ENCODE measurements at regions not wholly inside any gene's neighbourhood (a gene's known extent, or its start where the extent isn't known, plus 50 kb on each side); places are given as distances from the start of the nearest gene placed in this dataset.

DNA sequence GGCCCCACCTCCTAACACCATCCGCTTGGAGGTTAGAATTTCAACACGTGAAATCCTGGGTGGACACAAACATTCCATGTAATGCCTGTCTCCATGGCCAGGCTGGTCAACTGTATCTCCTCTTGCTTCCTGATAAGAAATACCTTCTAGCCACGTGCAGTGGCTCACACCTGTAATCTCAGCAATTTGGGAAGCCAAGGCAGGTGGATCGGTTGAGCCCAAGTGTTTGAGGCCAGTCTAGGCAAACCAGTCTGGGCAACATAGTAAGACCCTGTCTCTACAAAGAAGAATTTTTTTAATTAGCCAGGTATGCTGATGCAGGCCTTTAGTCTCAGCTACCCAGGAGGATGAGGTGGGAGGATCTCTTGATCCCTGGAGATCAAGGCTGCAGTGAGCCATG, 58.3 kb upstream of the GALNT2 start:
- no peak overlapping the region for H3K4ac ChIP-seq (replicated peaks; ENCODE audit: insufficient read length, low read depth, low read length)
- no peak for DNase-seq (ENCODE audit: low read depth in 1 of 2, low spot score in 2 of 2)
- no peak overlapping the region for H3K56ac ChIP-seq (replicated peaks; ENCODE audit: insufficient read length, low read depth, low read length)
- no peaks in the 10 kb centered on the region for H3K23me2 ChIP-seq (ENCODE audit: low read depth, low read length)
- 0 out of 2 replicates have a peak overlapping the region, but pooled peaks have one; percentile 47 for H2BK15ac ChIP-seq (ENCODE audit: low read length)
- H3K18ac ChIP-seq (ENCODE audit: extremely low read depth, low read length) = no peak overlapping the region
- no peak overlapping the region for H3K4me3 ChIP-seq (ENCODE audit: extremely low read depth in 1 of 4, insufficient read depth in 2 of 4, low read depth in 3 of 4, low read length in 4 of 4)
- CTCF ChIA-PET (ENCODE audit: partially characterized antibody) = no interaction called here
- no peak overlapping the region for H2AK5ac ChIP-seq (ENCODE audit: low read depth, low read length)
- no peak for TF ChIP-seq MAFK (IDR thresholded peaks at IDR 0.05; ENCODE audit: low read depth, low read length)
- TF ChIP-seq GABPA (IDR thresholded peaks at IDR 0.05; ENCODE audit: borderline replicate concordance, insufficient read depth, low read length) = no peak
- TF ChIP-seq YY1 (IDR thresholded peaks at IDR 0.05; ENCODE audit: low read depth, low read length) = no peak
- no peak for TF ChIP-seq TAF7 (optimal IDR thresholded peaks at IDR 0.05; ENCODE audit: borderline replicate concordance, low read depth, low read length)
- TF ChIP-seq, protein P1, sequence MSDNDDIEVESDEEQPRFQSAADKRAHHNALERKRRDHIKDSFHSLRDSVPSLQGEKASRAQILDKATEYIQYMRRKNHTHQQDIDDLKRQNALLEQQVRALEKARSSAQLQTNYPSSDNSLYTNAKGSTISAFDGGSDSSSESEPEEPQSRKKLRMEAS (IDR thresholded peaks at IDR 0.05) = no peak
- no peak for TF ChIP-seq NRF1 (IDR thresholded peaks at IDR 0.05; ENCODE audit: low read depth, low read length)
- TF ChIP-seq SIX5 (IDR thresholded peaks at IDR 0.05; ENCODE audit: low read depth, low read length) = no peak
- TF ChIP-seq HDAC2 (IDR thresholded peaks at IDR 0.05; ENCODE audit: borderline replicate concordance in 1 of 2, low read depth in 2 of 2, low read length in 2 of 2) = no peak
- no peaks in the 10 kb centered on the region for H4K20me1 ChIP-seq (replicated peaks in 1 of 2; ENCODE audit: control insufficient read depth in 1 of 2, insufficient read depth in 2 of 2, low read length in 2 of 2)
- WGBS, 2 experiments (ENCODE audit: extremely low coverage in 1 of 2, insufficient coverage in 1 of 2, insufficient read length in 1 of 2, insufficient replicate concordance in 2 of 2, low coverage in 1 of 2, low lambda C conversion rate in 2 of 2, missing lambda C conversion rate in 1 of 2) = 89% methylated on average over 4 of the region's 4 CpGs; no CpG with 5 or more reads in 1 of the 2 experiments
- no peak overlapping the region for H2BK5ac ChIP-seq (ENCODE audit: low read depth, low read length)
- no peak overlapping the region for H4K5ac ChIP-seq (ENCODE audit: insufficient read length, low read depth, low read length)
- no peak overlapping the region for H2BK12ac ChIP-seq (ENCODE audit: low read depth, low read length)
- H3K14ac ChIP-seq (ENCODE audit: insufficient read length) = no peak overlapping the region
- H3K4me1 ChIP-seq (replicated peaks in 1 of 4; ENCODE audit: control insufficient read depth in 3 of 4, insufficient read depth in 4 of 4, low read length in 3 of 4) = no peaks in the 10 kb centered on the region; a peak in 1 of 7 replicates
- H3K79me2 ChIP-seq (ENCODE audit: control insufficient read depth in 1 of 2, insufficient read depth in 2 of 2, low read length in 2 of 2) = no peaks in the 10 kb centered on the region
- no peak overlapping the region for H3K23ac ChIP-seq (ENCODE audit: insufficient read length)
- no peak overlapping the region for H2BK120ac ChIP-seq (replicated peaks; ENCODE audit: low read depth, low read length)
- no peaks in the 10 kb centered on the region; a peak in 1 of 7 replicates for H3K27me3 ChIP-seq (replicated peaks in 1 of 4; ENCODE audit: control insufficient read depth in 3 of 4, extremely low read depth in 1 of 4, insufficient read depth in 3 of 4, low read length in 3 of 4)
- POLR2A ChIA-PET (ENCODE audit: partially characterized antibody) = no interaction called here
- no peaks in the 10 kb centered on the region for H3K36me3 ChIP-seq (ENCODE audit: control insufficient read depth in 2 of 4, insufficient read depth in 4 of 4, low read length in 3 of 4)
- H3K27ac ChIP-seq (ENCODE audit: low read depth, low read length) = no peak overlapping the region
- H3K79me1 ChIP-seq (ENCODE audit: low read depth, low read length) = no peaks in the 10 kb centered on the region; the same call in 1 of the 2 replicates
- no peak overlapping the region for H3K4me2 ChIP-seq (ENCODE audit: insufficient read depth in 1 of 2, low read depth in 2 of 2, low read length in 2 of 2)
- H4K91ac ChIP-seq (replicated peaks; ENCODE audit: insufficient read length, low read length) = no peak overlapping the region
- H2BK20ac ChIP-seq (ENCODE audit: low read length) = no peak overlapping the region
- FAIRE-seq = no peak
- H3K9ac ChIP-seq (replicated peaks in 1 of 4; ENCODE audit: extremely low read depth in 1 of 4, low read depth in 3 of 4, low read length in 3 of 4) = no peak overlapping the region
- H3K9me3 ChIP-seq (ENCODE audit: insufficient read depth in 2 of 2, low read depth in 1 of 2, low read length in 1 of 2) = no peaks in the 10 kb centered on the region
- no peak overlapping the region for H4K8ac ChIP-seq (ENCODE audit: extremely low read depth, insufficient read depth, low read length)
- no peak overlapping the region for H2AFZ ChIP-seq (ENCODE audit: low read length)
